Ishikawa (cell line): ENCODE measurements at regions not wholly inside any gene's neighbourhood (a gene's known extent, or its start where the extent isn't known, plus 50 kb on each side); places are given as distances from the start of the nearest gene placed in this dataset.

ENCODE experiments used
- CEBPB ChIP-seq: IDR thresholded peaks from 2 replicates; pipeline ENCODE4 v1.6.1; 2012
- CREB1 ChIP-seq: IDR thresholded peaks from 2 replicates; pipeline ENCODE4 v1.6.1; 2012; ENCODE audit warnings: low read depth
- EP300 ChIP-seq: IDR thresholded peaks from 2 replicates; pipeline ENCODE4 v1.6.1; 2012; ENCODE audit warnings: borderline replicate concordance
- FOXM1 ChIP-seq: IDR thresholded peaks from 2 replicates; pipeline ENCODE4 v1.6.1; 2012; ENCODE audit warnings: low read depth, borderline replicate concordance
- RAD21 ChIP-seq: IDR thresholded peaks from 2 replicates; pipeline ENCODE4 v1.6.1; 2012; ENCODE audit warnings: low read depth
- TAF1 ChIP-seq: IDR thresholded peaks from 2 replicates; pipeline ENCODE4 v1.6.1; 2012; ENCODE audit warnings: low read depth, mild to moderate bottlenecking
- TCF12 ChIP-seq: IDR thresholded peaks from 2 replicates; pipeline ENCODE4 v1.6.1; 2012; ENCODE audit warnings: low read depth
- TEAD4 ChIP-seq: IDR thresholded peaks from 2 replicates; pipeline ENCODE4 v1.6.1; 2012
- YY1 ChIP-seq: IDR thresholded peaks from 2 replicates; pipeline ENCODE4 v1.6.1; 2012; ENCODE audit warnings: low read depth
- TF ChIP-seq, protein P1 (sequence below): IDR thresholded peaks from 2 replicates; pipeline ENCODE4 v1.6.1; 2012
- TF ChIP-seq, protein P2 (sequence below): IDR thresholded peaks from 2 replicates; pipeline ENCODE4 v1.6.1; 2012; ENCODE audit warnings: low read depth, mild to moderate bottlenecking

DNA sequence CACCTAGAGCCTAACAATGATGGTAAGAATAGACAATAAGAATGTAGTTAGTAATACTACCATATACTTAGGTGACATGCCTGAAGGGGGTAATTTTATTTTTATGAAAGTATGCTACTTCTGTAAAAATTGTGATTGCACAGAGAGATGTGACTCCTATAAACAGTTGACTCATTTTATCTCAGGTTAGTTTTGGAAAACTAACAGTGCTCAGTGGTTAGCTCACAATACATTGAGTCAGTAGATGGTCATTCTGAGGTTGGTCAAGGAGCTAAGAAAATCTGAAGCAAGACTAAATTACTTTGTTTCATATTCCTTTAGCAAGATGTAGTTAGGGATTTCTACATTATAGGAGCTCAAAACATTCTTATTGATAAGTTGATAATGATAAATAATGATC is 271.0 kb downstream of the EDEM1 start:
- TF ChIP-seq RAD21 (no peak), FOXM1 (no peak), TCF12 (no peak), TAF1 (no peak), TEAD4 (no peak), EP300 (no peak), CEBPB (no peak), CREB1 (no peak), YY1 (no peak)
- TF ChIP-seq, protein P1, sequence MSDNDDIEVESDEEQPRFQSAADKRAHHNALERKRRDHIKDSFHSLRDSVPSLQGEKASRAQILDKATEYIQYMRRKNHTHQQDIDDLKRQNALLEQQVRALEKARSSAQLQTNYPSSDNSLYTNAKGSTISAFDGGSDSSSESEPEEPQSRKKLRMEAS, result no peak
- TF ChIP-seq, protein P2, sequence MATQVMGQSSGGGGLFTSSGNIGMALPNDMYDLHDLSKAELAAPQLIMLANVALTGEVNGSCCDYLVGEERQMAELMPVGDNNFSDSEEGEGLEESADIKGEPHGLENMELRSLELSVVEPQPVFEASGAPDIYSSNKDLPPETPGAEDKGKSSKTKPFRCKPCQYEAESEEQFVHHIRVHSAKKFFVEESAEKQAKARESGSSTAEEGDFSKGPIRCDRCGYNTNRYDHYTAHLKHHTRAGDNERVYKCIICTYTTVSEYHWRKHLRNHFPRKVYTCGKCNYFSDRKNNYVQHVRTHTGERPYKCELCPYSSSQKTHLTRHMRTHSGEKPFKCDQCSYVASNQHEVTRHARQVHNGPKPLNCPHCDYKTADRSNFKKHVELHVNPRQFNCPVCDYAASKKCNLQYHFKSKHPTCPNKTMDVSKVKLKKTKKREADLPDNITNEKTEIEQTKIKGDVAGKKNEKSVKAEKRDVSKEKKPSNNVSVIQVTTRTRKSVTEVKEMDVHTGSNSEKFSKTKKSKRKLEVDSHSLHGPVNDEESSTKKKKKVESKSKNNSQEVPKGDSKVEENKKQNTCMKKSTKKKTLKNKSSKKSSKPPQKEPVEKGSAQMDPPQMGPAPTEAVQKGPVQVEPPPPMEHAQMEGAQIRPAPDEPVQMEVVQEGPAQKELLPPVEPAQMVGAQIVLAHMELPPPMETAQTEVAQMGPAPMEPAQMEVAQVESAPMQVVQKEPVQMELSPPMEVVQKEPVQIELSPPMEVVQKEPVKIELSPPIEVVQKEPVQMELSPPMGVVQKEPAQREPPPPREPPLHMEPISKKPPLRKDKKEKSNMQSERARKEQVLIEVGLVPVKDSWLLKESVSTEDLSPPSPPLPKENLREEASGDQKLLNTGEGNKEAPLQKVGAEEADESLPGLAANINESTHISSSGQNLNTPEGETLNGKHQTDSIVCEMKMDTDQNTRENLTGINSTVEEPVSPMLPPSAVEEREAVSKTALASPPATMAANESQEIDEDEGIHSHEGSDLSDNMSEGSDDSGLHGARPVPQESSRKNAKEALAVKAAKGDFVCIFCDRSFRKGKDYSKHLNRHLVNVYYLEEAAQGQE, result no peak
